Hematopoietic multipotent progenitor cell treated with erythropoietin and hydrocortisone succinate and interleukin-3 and kit ligand, for 17 days (in vitro differentiated cells): ENCODE measurements at regions not wholly inside any gene's neighbourhood (a gene's known extent, or its start where the extent isn't known, plus 50 kb on each side); places are given as distances from the start of the nearest gene placed in this dataset.

Source experiments
- DNase-seq: peaks from one replicate; pipeline ENCODE4 v3.0.0-alpha.2; 2015; ENCODE audit warnings: low spot score

- no peak for DNase-seq
Observed at GRCh38 chr11:25970726-25971508, 361.0 kb upstream of the ANO3 start.

- no peak for DNase-seq
Observed at GRCh38 chr11:25980091-25980490, 351.8 kb upstream of the ANO3 start.

GRCh38 chr11:25981998-25982397 lies 349.9 kb upstream of the ANO3 start:
- DNase-seq: no peak

- DNase-seq: no peak
Observed at GRCh38 chr11:25983280-25983679, 348.6 kb upstream of the ANO3 start.

GRCh38 chr11:25988178-25988577 lies 343.8 kb upstream of the ANO3 start:
- no peak for DNase-seq

GRCh38 chr11:25990406-25990805 lies 341.5 kb upstream of the ANO3 start:
- DNase-seq: no peak

GRCh38 chr11:25991476-25991875 lies 340.5 kb upstream of the ANO3 start:
- no peak for DNase-seq

- no peak for DNase-seq
Observed at GRCh38 chr11:25992294-25992693, 339.6 kb upstream of the ANO3 start.

- no peak for DNase-seq
Observed at GRCh38 chr11:25993016-25993415, 338.9 kb upstream of the ANO3 start.

GRCh38 chr11:26011474-26011873 lies 320.5 kb upstream of the ANO3 start:
- DNase-seq: no peak

GRCh38 chr11:26014456-26015115 lies 317.3 kb upstream of the ANO3 start:
- no peak for DNase-seq

- DNase-seq: no peak
Observed at GRCh38 chr11:26017322-26017860, 314.5 kb upstream of the ANO3 start.

- no peak for DNase-seq
Observed at GRCh38 chr11:26017903-26018302, 314.0 kb upstream of the ANO3 start.

- no peak for DNase-seq
Observed at GRCh38 chr11:26018336-26018735, 313.6 kb upstream of the ANO3 start.

- no peak for DNase-seq
Observed at GRCh38 chr11:26019386-26019785, 312.5 kb upstream of the ANO3 start.

- DNase-seq: no peak
Observed at GRCh38 chr11:26021017-26021416, 310.9 kb upstream of the ANO3 start.

- no peak for DNase-seq
Observed at GRCh38 chr11:26023057-26023456, 308.9 kb upstream of the ANO3 start.

- no peak for DNase-seq
Observed at GRCh38 chr11:26025676-26026075, 306.3 kb upstream of the ANO3 start.

- DNase-seq: no peak
Observed at GRCh38 chr11:26026078-26026477, 305.9 kb upstream of the ANO3 start.

GRCh38 chr11:26027887-26028286 lies 304.0 kb upstream of the ANO3 start:
- DNase-seq: no peak

- no peak for DNase-seq
Observed at GRCh38 chr11:26028393-26028911, 303.5 kb upstream of the ANO3 start.

- DNase-seq: no peak
Observed at GRCh38 chr11:26030399-26030798, 301.5 kb upstream of the ANO3 start.

GRCh38 chr11:26032241-26032640 lies 299.7 kb upstream of the ANO3 start:
- DNase-seq: no peak
